ENCODE measurements at regions not wholly inside any gene's neighbourhood (a gene's known extent, or its start where the extent isn't known, plus 50 kb on each side); places are given as distances from the start of the nearest gene placed in this dataset.

DNA sequence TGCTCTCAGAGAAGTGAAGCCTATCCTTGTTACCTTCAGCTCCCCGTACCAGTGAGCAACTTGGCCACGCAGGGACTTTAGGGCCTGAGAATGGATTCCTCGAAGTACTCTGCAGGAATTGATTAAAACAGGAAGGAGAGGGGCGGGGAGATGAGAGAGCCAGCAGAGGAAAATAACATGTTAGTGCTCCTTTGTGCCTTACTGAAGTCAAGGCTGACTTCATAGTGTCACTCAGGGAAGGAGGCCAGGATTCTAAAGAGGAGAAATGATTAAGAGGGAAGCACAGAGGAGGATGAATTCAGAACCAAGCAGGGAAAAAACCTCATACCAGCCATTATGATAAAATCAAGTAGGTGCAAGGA is 195.6 kb upstream of the RHOBTB1 start:
- TF ChIP-seq, protein P1, sequence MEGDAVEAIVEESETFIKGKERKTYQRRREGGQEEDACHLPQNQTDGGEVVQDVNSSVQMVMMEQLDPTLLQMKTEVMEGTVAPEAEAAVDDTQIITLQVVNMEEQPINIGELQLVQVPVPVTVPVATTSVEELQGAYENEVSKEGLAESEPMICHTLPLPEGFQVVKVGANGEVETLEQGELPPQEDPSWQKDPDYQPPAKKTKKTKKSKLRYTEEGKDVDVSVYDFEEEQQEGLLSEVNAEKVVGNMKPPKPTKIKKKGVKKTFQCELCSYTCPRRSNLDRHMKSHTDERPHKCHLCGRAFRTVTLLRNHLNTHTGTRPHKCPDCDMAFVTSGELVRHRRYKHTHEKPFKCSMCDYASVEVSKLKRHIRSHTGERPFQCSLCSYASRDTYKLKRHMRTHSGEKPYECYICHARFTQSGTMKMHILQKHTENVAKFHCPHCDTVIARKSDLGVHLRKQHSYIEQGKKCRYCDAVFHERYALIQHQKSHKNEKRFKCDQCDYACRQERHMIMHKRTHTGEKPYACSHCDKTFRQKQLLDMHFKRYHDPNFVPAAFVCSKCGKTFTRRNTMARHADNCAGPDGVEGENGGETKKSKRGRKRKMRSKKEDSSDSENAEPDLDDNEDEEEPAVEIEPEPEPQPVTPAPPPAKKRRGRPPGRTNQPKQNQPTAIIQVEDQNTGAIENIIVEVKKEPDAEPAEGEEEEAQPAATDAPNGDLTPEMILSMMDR (IDR thresholded peaks at IDR 0.05): no peak
- no peak for TF ChIP-seq POLR2A (IDR thresholded peaks at IDR 0.05)

Data from right lobe of liver (tissue), 4 donors.